ENCODE measurements at regions not wholly inside any gene's neighbourhood (a gene's known extent, or its start where the extent isn't known, plus 50 kb on each side); places are given as distances from the start of the nearest gene placed in this dataset.

DNA sequence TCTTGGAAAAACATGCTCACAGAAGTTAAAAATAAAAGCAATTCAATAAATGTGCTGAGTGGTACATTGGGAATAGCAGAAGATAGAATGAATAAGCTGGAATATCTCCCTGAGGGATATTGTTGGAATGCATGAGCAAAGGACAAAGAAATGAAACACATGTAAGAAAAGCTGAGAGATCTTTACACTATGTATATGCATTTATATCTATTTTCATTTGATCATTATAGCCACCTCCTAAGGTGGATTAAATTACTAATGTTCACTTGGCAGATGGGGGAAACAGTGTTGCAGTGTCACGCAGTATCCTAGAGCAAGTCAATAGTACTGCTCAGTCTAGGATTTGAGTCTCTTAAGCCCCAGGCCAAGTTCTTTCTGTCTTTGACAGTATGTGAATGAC, 542.0 kb upstream of the MARCKS start:
- H4K20me1 ChIP-seq (replicated peaks; ENCODE audit: control insufficient read depth, extremely low read depth, insufficient read depth, low read length), result no peaks in the 10 kb centered on the region
- dilution Hi-C loops (cut with MboI; ENCODE audit: extremely low pct_ligation_motif_present, low sequenced_read_pairs), result no loop called here
- FAIRE-seq (no peak), DNase-seq (ENCODE audit: low read depth, low spot score) (no peak)
- no peaks in the 10 kb centered on the region for H3K27me3 ChIP-seq (ENCODE audit: control insufficient read depth in 2 of 2, insufficient read depth in 2 of 2, low read length in 2 of 2)
- TF ChIP-seq EZH2 (IDR thresholded peaks at IDR 0.05; ENCODE audit: borderline replicate concordance, low read depth, low read length, severe bottlenecking), result no peak
- TF ChIP-seq GATA2 (IDR thresholded peaks at IDR 0.05; ENCODE audit: insufficient read depth, insufficient read length, low read depth, low read length), result no peak
- TF ChIP-seq CTCF (IDR thresholded peaks at IDR 0.05; ENCODE audit: extremely low read depth in 1 of 2, insufficient read depth in 1 of 2, low read depth in 1 of 2, low read length in 2 of 2), result no peak
- no peak for TF ChIP-seq MYC (IDR thresholded peaks at IDR 0.05; ENCODE audit: low read depth, low read length)
- no peak for TF ChIP-seq FOS (IDR thresholded peaks at IDR 0.05; ENCODE audit: borderline replicate concordance, insufficient read depth, low read length)
- TF ChIP-seq POLR2AphosphoS5 (IDR thresholded peaks at IDR 0.05; ENCODE audit: insufficient read depth, low read depth, low read length), result no peak
- TF ChIP-seq JUN (IDR thresholded peaks at IDR 0.05; ENCODE audit: borderline replicate concordance, insufficient read depth, insufficient read length, low read depth), result no peak
- no peak for TF ChIP-seq POLR2A (IDR thresholded peaks at IDR 0.05; ENCODE audit: low read depth, low read length)
- TF ChIP-seq MAX (IDR thresholded peaks at IDR 0.05; ENCODE audit: insufficient read depth, insufficient read length), result no peak
- H3K9me3 ChIP-seq (replicated peaks; ENCODE audit: control insufficient read depth, insufficient read depth, low read length), result no peaks in the 10 kb centered on the region
- H3K9me1 ChIP-seq (replicated peaks; ENCODE audit: control insufficient read depth, extremely low read depth, insufficient read depth, low read length), result no peaks in the 10 kb centered on the region
- ChIA-PET POLR2A (no interaction called here), CTCF (interaction anchor here (1.1 kb wide), 1 partner anchor 9 kb away, joined by 4 read pairs; no protein-coding TSS in a partner anchor)
- no peak overlapping the region for H3K4me2 ChIP-seq (ENCODE audit: insufficient read depth, low read length)
- H3K4me1 ChIP-seq (ENCODE audit: control insufficient read depth, extremely low read depth, insufficient read depth, low read length), result peaks cover 14% of the 10 kb centered on the region
- no peak overlapping the region for H3K27ac ChIP-seq (ENCODE audit: insufficient read depth, low read depth, low read length)
- no TSS peak for BruUV-seq (replicated peaks)
- no peaks in the 10 kb centered on the region for H3K36me3 ChIP-seq (ENCODE audit: control insufficient read depth in 2 of 2, extremely low read depth in 1 of 2, insufficient read depth in 2 of 2, low read length in 2 of 2)
- intact Hi-C loops (cut with micrococcal nuclease), result loop anchor here (5.0 kb wide), 1 partner anchor 533 kb away; no protein-coding TSS in a partner anchor
- H3K79me2 ChIP-seq (ENCODE audit: control insufficient read depth, insufficient read depth, low read length), result no peaks in the 10 kb centered on the region
- H3K9ac ChIP-seq (replicated peaks; ENCODE audit: extremely low read depth, insufficient read depth, low read length), result no peak overlapping the region
- H2AFZ ChIP-seq (ENCODE audit: low read depth, low read length), result no peak overlapping the region
- no peak overlapping the region for H3K4me3 ChIP-seq (replicated peaks in 1 of 3; ENCODE audit: insufficient read depth in 1 of 3, low read depth in 1 of 3, low read length in 3 of 3)

Data from endothelial cell of umbilical vein (primary cell).